ENCODE measurements at regions not wholly inside any gene's neighbourhood (a gene's known extent, or its start where the extent isn't known, plus 50 kb on each side); places are given as distances from the start of the nearest gene placed in this dataset.

GRCh38 chr2:236516708-236517107 lies 52.9 kb upstream of the ACKR3 start:
- Histone ChIP-seq H3K4me3 (ENCODE audit: low read length) (no peak overlapping the region), H3K9me3 (ENCODE audit: control insufficient read depth, insufficient read depth, low read length) (no peaks in the 10 kb centered on the region), H3K36me3 (ENCODE audit: control insufficient read depth, insufficient read depth, low read length) (no peaks in the 10 kb centered on the region), H3K27me3 (ENCODE audit: control insufficient read depth, insufficient read depth, low read length) (no peaks in the 10 kb centered on the region), H3K27ac (ENCODE audit: low read length) (no peak overlapping the region), H3K4me1 (ENCODE audit: control insufficient read depth, insufficient read depth, low read length) (peaks cover 8% of the 10 kb centered on the region)
- intact Hi-C loops (cut with micrococcal nuclease): no loop called here
- Mint-ChIP-seq H3K27ac (no peak overlapping the region), H3K9me3 (no peaks in the 10 kb centered on the region), H3K27me3 (ENCODE audit: low read depth in 2 of 2) (peaks cover 3 to 8% of the 10 kb centered on the region in 2 donors), H3K4me1 (no peaks in the 10 kb centered on the region), H3K4me3 (no peak overlapping the region), H3K36me3 (no peaks in the 10 kb centered on the region)
- DNase-seq (no peak), ATAC-seq (no peak)
- TF ChIP-seq CTCF (IDR thresholded peaks at IDR 0.05): no peak
- 81% methylated on average over 6 of the region's 6 CpGs for WGBS (ENCODE audit: insufficient coverage)

GRCh38 chr2:236517251-236518031 lies 52.2 kb upstream of the ACKR3 start:
- Mint-ChIP-seq H3K9me3 (no peaks in the 10 kb centered on the region), H3K27ac (no peak overlapping the region), H3K36me3 (no peaks in the 10 kb centered on the region), H3K4me3 (no peak overlapping the region), H3K27me3 (ENCODE audit: low read depth in 2 of 2) (peaks cover 4 to 8% of the 10 kb centered on the region in 2 donors), H3K4me1 (no peaks in the 10 kb centered on the region)
- H3K9me3 ChIP-seq (ENCODE audit: control insufficient read depth, insufficient read depth, low read length): no peaks in the 10 kb centered on the region
- DNase-seq (no peak), ATAC-seq (no peak)
- H3K27me3 ChIP-seq (ENCODE audit: control insufficient read depth, insufficient read depth, low read length): no peaks in the 10 kb centered on the region
- no peak for TF ChIP-seq CTCF (IDR thresholded peaks at IDR 0.05)
- peaks cover 8% of the 10 kb centered on the region for H3K4me1 ChIP-seq (ENCODE audit: control insufficient read depth, insufficient read depth, low read length)
- no peak overlapping the region for H3K4me3 ChIP-seq (ENCODE audit: low read length)
- no peaks in the 10 kb centered on the region for H3K36me3 ChIP-seq (ENCODE audit: control insufficient read depth, insufficient read depth, low read length)
- H3K27ac ChIP-seq (ENCODE audit: low read length): no peak overlapping the region
- intact Hi-C loops (cut with micrococcal nuclease): no loop called here
- 88% methylated on average over 10 of the region's 11 CpGs for WGBS (ENCODE audit: insufficient coverage)
